HEK293T (cell line): ENCODE measurements at regions not wholly inside any gene's neighbourhood (a gene's known extent, or its start where the extent isn't known, plus 50 kb on each side); places are given as distances from the start of the nearest gene placed in this dataset.

Source experiments
- BHLHE40 ChIP-seq: fragments of 450-650 bp; IDR thresholded peaks from 2 replicates; pipeline ENCODE4 v1.6.1; 2016; ENCODE audit warnings: mild to moderate bottlenecking, moderate library complexity, borderline replicate concordance
- ELF4 ChIP-seq: fragments of 450-650 bp; IDR thresholded peaks from 2 replicates; pipeline ENCODE4 v1.6.1; 2017; ENCODE audit warnings: antibody characterized with exemption
- FOXA1 ChIP-seq: fragments of 450-650 bp; IDR thresholded peaks from 2 replicates; pipeline ENCODE4 v1.6.1; 2016; ENCODE audit warnings: mild to moderate bottlenecking
- L3MBTL2 ChIP-seq: fragments of 450-650 bp; conservative IDR thresholded peaks from 2 replicates; pipeline ENCODE4 v1.6.1; 2016; ENCODE audit warnings: mild to moderate bottlenecking
- NFRKB ChIP-seq: fragments of 450-650 bp; IDR thresholded peaks from 2 replicates; pipeline ENCODE4 v1.6.1; 2016; ENCODE audit warnings: mild to moderate bottlenecking, moderate library complexity
- SP1 ChIP-seq: fragments of 450-650 bp; IDR thresholded peaks from 2 replicates; pipeline ENCODE4 v1.6.1; 2017
- SUZ12 ChIP-seq: fragments of 450-650 bp; IDR thresholded peaks from 2 replicates; pipeline ENCODE4 v1.6.1; 2016; ENCODE audit warnings: mild to moderate bottlenecking
- ZNF384 ChIP-seq: fragments of 450-650 bp; IDR thresholded peaks from 2 replicates; pipeline ENCODE4 v1.6.1; 2016

GRCh38 chr3:10616321-10616720 lies 110.9 kb upstream of the ATP2B2 start:
- TF ChIP-seq L3MBTL2 (no peak), SP1 (no peak), ZNF384 (no peak), SUZ12 (no peak), ELF4 (no peak), FOXA1 (no peak), NFRKB (no peak), BHLHE40 (no peak)
